Neuronal stem cell (in vitro differentiated cells): ENCODE measurements at regions not wholly inside any gene's neighbourhood (a gene's known extent, or its start where the extent isn't known, plus 50 kb on each side); places are given as distances from the start of the nearest gene placed in this dataset.
"Not testable (repeated sequence)": the region's sequence is repeated elsewhere in the genome, so short reads cannot be mapped to it uniquely, and the experiment has no call there.

ENCODE experiments used
- DNase-seq: peaks from one replicate; pipeline ENCODE4 v3.0.0-alpha.2; 2013; ENCODE audit warnings: low spot score
- H2AFZ ChIP-seq: one replicate; pipeline ENCODE4 v1.6.1; 2013; ENCODE audit warnings: mild to moderate bottlenecking, low read length, inconsistent platforms
- H2AK5ac ChIP-seq: 2 replicates; pipeline ENCODE4 v1.6.1; 2013; ENCODE audit warnings: low read depth, mild to moderate bottlenecking, inconsistent platforms, low read length, moderate library complexity, mixed read lengths
- H2BK120ac ChIP-seq: 2 replicates; pipeline ENCODE4 v1.6.1; 2013; ENCODE audit warnings: low read depth, mild to moderate bottlenecking, inconsistent platforms, low read length, moderate library complexity, mixed read lengths
- H2BK12ac ChIP-seq: one replicate; pipeline ENCODE4 v1.6.1; 2013; ENCODE audit warnings: low read length, inconsistent platforms
- H2BK15ac ChIP-seq: 2 replicates; pipeline ENCODE4 v1.6.1; 2013; ENCODE audit warnings: mild to moderate bottlenecking, low read length, inconsistent platforms, mixed read lengths
- H2BK5ac ChIP-seq: one replicate; pipeline ENCODE4 v1.6.1; 2013; ENCODE audit warnings: inconsistent platforms, mild to moderate bottlenecking, low read length, moderate library complexity
- H3K14ac ChIP-seq: one replicate; pipeline ENCODE4 v1.6.1; 2013; ENCODE audit warnings: low read length, inconsistent platforms
- H3K18ac ChIP-seq: 2 replicates; pipeline ENCODE4 v1.6.1; 2013; ENCODE audit warnings: low read length, inconsistent platforms
- H3K23ac ChIP-seq: 2 replicates; pipeline ENCODE4 v1.6.1; 2013; ENCODE audit warnings: low read depth, mild to moderate bottlenecking, mixed read lengths, low read length, inconsistent platforms; ENCODE audit not compliant: poor library complexity
- H3K27ac ChIP-seq: replicated peaks from 3 replicates; pipeline ENCODE4 v1.5.1; 2013; ENCODE audit warnings: low read length, inconsistent platforms
- H3K27me3 ChIP-seq, 3 experiments: 2 replicates each; pipeline ENCODE4 v1.6.1; 2013; ENCODE audit warnings: low read length in 3 of 3, mild to moderate bottlenecking in 2 of 3, inconsistent platforms in 1 of 3, low read depth in 1 of 3, mixed read lengths in 1 of 3, moderate library complexity in 1 of 3; ENCODE audit not compliant: control insufficient read depth in 3 of 3, insufficient read depth in 3 of 3
- H3K36me3 ChIP-seq, 2 donors: replicated peaks in 1 of 2; 2 replicates each; pipeline ENCODE4 v1.6.1; 2013; ENCODE audit warnings: low read length in 2 of 2; ENCODE audit not compliant: control insufficient read depth in 2 of 2, insufficient read depth in 2 of 2
- H3K4ac ChIP-seq: 2 replicates; pipeline ENCODE4 v1.6.1; 2013; ENCODE audit warnings: inconsistent platforms, mild to moderate bottlenecking, low read length, moderate library complexity
- H3K4me1 ChIP-seq, 2 donors: 1 replicate in 1 of 2; 2 replicates in 1 of 2; pipeline ENCODE4 v1.6.1; 2013; ENCODE audit warnings: low read length in 2 of 2, low read depth in 1 of 2; ENCODE audit not compliant: control insufficient read depth in 2 of 2, insufficient read depth in 1 of 2
- H3K4me2 ChIP-seq: one replicate; pipeline ENCODE4 v1.6.1; 2013; ENCODE audit warnings: mild to moderate bottlenecking, low read length, inconsistent platforms; ENCODE audit not compliant: insufficient read depth, poor library complexity, severe bottlenecking
- H3K4me3 ChIP-seq, 2 donors: 2 replicates each; pipeline ENCODE4 v1.5.1; 2013; ENCODE audit warnings: low read length in 2 of 2, mild to moderate bottlenecking in 2 of 2, inconsistent platforms in 1 of 2, moderate library complexity in 1 of 2
- H3K79me1 ChIP-seq: one replicate; pipeline ENCODE4 v1.6.1; 2013; ENCODE audit warnings: low read depth, mild to moderate bottlenecking, inconsistent platforms, low read length, moderate library complexity
- H3K9ac ChIP-seq: one replicate; pipeline ENCODE4 v1.6.1; 2013; ENCODE audit warnings: mild to moderate bottlenecking, low read depth, low read length, inconsistent platforms; ENCODE audit not compliant: poor library complexity
- H3K9me3 ChIP-seq, 2 donors: replicated peaks in 1 of 2; 2 replicates each; pipeline versions ENCODE3 to v1.6.1; 2013; ENCODE audit warnings: low read length in 2 of 2, mild to moderate bottlenecking in 2 of 2, inconsistent platforms in 1 of 2, low read depth in 1 of 2, mixed read lengths in 1 of 2, moderate library complexity in 1 of 2; ENCODE audit not compliant: control insufficient read depth in 2 of 2, insufficient read depth in 1 of 2
- H4K8ac ChIP-seq: one replicate; pipeline ENCODE4 v1.6.1; 2013; ENCODE audit warnings: low read depth, mild to moderate bottlenecking, inconsistent platforms, low read length, moderate library complexity
- H4K91ac ChIP-seq: one replicate; pipeline ENCODE4 v1.6.1; 2013; ENCODE audit warnings: low read length, low read depth, mild to moderate bottlenecking, inconsistent platforms; ENCODE audit not compliant: poor library complexity

- Histone ChIP-seq H3K27me3 (peaks cover 0 to 3% (median 0%) of the 10 kb centered on the region in 3 experiments), H3K9ac (no peak overlapping the region), H3K4me3 (no peak overlapping the region), H3K4me2 (no peak overlapping the region), H3K14ac (no peak overlapping the region), H4K91ac (no peak overlapping the region), H3K4me1 (no peaks in the 10 kb centered on the region), H3K4ac (no peak overlapping the region), H4K8ac (no peak overlapping the region), H2AK5ac (no peak overlapping the region), H3K36me3 (no peaks in the 10 kb centered on the region), H3K27ac (no peak overlapping the region), H3K23ac (no peak overlapping the region), H2BK5ac (no peak overlapping the region), H2BK15ac (no peak overlapping the region), H2BK12ac (no peak overlapping the region), H3K18ac (no peak overlapping the region), H3K9me3 (peaks cover 0 to 2% of the 10 kb centered on the region in 2 donors), H2BK120ac (no peak overlapping the region), H2AFZ (no peak overlapping the region), H3K79me1 (no peaks in the 10 kb centered on the region)
- DNase-seq = no peak
These were observed 56.4 kb upstream of the HIVEP3 start for GRCh38 chr1:41975121-41975520.

DNA sequence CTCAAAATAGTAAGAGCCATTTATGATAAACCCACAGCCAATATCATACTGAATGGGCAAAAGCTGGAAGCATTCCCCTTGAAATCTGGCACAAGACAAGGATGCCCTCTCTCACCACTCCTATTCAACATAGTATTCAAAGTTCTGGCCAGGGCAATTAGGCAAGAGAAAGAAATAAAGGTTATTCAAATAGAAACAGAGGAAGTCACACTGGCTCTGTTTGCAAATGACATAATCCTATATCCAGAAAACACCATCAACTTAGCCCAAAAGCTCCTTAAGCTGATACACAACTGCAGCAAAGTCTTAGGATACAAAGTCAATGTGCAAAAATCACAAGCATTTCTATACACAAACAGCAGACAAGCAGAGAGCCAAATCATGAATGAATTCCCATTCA is 49.8 kb upstream of the HIVEP3 start:
- not testable (repeated sequence) for H3K9me3 ChIP-seq, H3K27me3 ChIP-seq, H2BK12ac ChIP-seq, H3K36me3 ChIP-seq, H2AFZ ChIP-seq, H3K18ac ChIP-seq, H3K4me3 ChIP-seq, H2BK120ac ChIP-seq, H3K79me1 ChIP-seq, H2BK5ac ChIP-seq, H2BK15ac ChIP-seq, H4K8ac ChIP-seq, H3K27ac ChIP-seq, H3K4me1 ChIP-seq, H3K14ac ChIP-seq, H4K91ac ChIP-seq, H3K4ac ChIP-seq, H2AK5ac ChIP-seq, H3K4me2 ChIP-seq, H3K23ac ChIP-seq, DNase-seq, H3K9ac ChIP-seq
